Activated naive CD4-positive, alpha-beta T cell treated with Interleukin-2 at 50 U/mL for 16 hours (primary cell): ENCODE measurements at regions not wholly inside any gene's neighbourhood (a gene's known extent, or its start where the extent isn't known, plus 50 kb on each side); places are given as distances from the start of the nearest gene placed in this dataset.

Source experiments
- DNase-seq: peaks from one replicate; pipeline ENCODE4 v3.0.0-alpha.2; 2020

DNA sequence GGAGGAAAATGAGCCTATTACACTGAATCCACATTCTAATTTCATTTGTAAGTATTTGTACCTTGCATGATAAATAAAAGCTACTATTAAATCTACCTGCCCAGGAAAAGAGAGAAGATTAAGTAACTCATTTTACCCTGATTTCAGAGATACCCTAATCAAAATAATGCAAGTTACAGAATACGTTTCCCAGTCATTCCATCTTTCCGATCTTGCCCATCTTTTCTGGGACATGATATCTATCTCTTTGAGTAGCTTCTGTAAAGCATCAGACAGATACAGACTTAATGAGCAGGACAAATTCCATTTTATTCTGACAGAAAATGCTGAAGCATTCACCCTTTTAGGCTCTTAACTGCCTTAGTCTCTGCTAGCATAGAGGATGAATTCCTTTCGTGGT, 56.6 kb downstream of the SPRY2 start:
- DNase-seq, result no peak

DNA sequence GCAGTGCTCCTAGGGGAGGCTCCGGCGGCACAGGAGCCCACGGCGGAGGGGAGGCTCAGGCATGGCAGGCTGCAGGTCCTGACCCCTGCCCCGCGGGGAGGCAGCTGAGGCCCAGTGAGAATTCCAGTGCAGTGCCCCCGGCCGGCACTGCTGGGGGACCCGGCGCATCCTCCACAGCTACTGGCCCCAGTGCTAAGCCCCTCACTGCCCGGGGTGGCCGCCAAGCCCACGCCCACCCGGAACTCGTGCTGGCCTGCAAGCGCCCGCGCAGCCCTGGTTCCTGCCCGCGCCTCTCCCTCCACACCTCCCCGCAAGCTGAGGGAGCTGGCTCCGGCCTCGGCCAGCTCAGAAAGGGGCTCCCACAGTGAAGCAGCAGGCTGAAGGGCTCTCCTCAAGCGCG, 62.2 kb downstream of the SPRY2 start:
- no peak for DNase-seq

DNA sequence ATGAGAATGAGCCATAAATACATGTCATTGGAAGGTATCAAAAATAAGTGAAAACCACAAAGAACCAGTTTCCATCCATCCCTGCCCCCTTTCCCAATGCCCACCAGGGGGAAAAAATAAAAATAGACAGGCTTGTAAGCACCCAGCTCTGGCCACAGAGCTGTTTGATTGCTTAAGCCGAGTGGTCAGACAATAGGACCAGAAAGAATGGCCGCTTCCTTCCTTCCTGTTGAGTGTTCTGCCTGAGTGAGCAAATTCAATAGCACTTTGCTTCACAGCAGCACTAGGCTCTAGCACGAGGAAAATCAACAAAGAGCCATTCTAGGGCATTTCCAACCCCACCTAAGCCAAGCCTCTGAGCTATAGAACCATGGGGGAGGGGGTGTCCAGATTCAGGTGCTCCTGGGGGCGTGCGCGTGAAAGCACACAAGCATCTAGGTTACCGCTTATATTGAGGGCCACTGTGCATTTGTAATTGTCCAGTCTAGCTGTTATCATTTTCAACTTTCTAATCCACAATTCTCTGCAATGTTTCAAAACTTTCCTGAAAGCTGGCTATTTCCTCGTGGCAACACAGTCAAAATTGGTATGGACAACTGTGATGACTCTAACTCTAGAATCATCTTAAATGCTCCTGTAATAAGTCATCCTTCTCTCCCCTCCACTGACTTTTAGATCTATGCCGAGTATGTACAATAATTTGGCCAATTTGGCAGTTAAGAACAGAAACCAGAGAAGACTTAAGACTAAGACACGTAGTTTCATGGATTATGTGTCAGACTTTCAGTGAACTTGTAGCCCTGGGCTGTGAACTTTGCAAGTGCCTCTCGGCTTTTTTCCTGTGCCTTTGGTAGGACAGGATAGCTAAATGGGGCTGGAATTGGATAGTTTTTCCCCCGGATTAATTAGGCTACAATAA, 64.3 kb downstream of the SPRY2 start:
- DNase-seq, result no peak

DNA sequence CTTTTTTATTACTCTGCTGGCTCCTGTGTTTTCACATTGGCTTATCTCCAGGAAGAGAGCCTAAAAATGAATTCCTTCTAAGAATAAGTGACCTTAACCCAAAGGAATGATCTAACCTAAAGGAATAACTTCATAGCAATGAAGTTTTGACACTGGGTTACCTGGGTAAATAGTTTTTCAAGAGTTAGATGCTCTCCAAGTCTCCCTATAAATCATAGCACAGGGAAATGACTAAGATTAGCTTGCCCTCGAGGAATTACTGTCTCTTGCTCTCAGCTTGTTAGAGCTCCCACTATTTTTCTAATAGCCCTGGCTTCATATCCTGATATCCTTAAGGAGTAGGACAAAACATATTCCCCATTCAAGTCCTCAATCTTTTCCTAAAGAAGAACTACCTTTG, 66.3 kb downstream of the SPRY2 start:
- DNase-seq, result no peak

DNA sequence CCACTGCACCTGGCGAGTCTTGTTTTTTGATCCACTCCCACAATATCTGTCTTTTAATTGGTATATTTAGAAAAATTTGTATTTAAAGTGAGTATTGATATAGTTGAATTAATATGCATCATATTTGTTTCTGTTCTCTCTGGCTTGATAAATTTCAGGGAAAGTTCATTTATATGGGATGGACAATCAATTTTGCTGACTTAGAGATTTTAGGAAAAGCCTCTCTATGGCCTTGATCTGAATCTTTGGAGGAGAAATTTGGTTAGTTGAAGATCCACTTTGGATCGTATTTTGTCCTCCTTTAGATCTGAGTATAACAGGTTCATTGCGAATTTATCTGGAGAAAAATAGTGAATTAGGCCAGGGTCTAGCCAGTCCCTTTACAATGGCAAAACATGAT, 67.2 kb downstream of the SPRY2 start:
- DNase-seq, result no peak

DNA sequence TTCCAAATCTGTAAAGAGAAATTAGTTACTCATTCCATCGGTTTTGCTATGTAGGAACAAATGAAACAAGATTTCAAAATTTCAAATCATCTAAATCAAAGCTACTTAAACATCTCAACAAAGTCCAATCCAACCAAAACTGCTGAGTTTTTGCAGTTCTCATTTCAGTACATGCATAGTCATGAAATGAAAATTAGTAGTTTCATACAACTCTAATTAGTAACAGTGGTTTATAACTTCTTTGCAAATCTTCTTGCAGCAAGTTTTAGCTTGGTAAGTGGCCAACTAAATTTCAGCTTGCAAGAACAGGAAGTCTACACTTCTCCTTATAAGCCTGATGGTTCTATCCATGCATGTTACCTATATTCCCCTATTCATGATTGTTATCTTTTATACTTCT, 75.6 kb downstream of the SPRY2 start:
- no peak for DNase-seq

DNA sequence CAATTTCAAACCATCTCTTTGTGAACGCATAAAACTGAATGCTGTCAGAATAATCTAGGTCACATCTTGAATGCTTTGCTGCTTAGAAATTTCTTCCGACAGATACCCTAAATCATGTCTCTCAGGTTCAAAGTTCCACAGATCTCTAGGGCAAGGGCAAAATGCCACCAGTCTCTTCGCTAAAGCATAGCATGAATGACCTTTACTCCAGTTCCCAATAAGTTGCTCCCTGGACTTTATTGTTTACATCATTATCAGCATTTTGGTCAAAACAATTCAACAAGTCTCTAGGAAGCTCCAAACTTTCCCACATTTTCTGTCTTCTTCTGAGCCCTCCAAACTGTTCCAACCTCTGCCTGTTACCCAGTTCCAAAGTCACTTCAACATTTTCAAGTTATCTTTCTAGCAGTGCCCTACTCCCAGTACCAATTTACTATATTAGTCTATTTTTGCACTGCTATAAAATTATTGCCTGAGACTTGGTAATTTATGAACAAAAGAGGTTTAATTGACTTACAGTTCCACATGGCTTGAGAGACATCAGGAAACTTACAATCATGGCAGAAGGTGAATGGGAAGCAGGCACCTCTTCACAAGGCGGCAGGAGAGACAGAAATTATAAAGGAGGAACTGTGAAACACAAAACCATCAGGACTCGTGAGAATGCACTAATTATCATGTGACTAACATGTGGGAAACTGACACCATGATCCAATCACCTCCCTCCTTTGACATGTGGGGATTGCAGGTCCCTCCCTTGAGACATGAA, 77.0 kb downstream of the SPRY2 start:
- DNase-seq, result no peak

DNA sequence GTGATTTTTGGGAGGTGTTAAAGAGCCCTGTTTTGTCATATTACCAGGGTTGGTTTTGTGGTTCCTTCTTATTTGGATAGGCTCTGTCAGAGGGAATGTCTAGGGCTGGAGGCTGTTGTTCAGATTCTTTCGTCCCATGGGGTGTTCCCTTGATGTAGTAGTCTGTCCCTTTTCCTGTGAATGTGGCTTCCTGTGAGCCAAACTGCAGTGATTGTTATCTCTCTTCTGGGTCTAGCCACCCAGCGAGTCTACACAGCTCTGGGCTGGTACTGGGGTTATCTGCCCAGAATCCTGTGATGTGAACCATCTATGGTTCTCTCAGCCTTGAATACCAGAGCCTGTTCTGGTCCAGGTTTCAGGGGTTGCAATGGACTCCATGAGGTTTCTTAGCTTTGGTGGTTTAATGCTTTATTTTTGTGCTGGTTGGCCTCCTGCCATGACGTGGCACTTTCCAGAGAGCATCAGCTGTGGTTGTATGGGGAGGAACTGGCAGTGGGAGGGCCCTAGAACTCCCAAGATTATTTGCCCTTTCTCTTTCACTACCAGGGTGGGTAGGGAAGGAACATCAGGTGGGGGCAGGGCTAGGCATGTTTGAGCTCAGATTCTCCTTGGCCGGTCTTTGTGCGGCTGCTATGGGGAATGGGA, 78.8 kb downstream of the SPRY2 start:
- DNase-seq, result no peak

DNA sequence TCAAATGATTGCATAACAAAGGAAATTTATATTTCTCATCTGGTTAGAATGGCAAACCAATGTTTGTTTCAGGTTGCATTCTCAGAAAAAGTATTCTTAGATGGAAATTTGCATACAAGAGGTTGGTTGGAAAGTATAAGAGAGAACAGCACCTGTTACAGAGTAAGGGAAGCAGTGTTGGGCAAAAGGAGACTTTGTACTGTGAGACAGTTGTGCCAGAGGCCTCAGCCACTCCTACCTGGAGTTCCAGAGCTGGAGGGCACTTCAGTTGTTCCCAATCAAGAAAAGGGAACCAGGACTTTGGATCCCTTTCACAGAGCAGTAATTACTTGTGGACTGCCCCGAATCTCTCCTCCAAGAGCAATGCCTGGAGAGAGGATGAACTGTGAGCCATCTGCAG, 81.8 kb downstream of the SPRY2 start:
- DNase-seq, result no peak

DNA sequence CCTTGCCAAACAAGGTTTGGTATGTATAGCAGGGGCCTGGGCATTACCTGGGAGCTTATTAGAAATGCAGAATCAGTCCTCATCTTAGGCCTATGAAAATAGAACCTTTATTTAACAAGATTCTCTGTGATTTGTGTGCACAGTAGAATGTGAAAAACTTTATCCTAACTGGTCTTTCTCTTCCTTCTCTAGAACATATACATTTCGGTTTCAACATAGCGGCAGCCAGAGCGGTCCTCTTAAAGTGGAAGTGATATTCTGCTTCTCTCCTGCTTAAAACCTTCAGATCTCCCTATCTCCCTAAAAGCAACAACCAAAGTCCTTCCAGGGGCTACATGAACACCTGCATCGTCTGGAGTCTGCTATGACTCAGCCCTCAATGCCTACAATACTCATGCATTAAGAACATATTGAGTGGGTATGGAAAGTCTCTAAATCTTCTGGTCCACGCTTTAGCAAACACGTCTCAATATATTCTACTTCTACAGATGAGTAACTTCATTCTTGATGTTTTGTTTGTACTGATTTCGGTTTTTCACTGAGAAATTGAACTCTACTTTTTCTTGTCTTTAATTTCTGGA, 84.5 kb downstream of the SPRY2 start:
- no peak for DNase-seq

DNA sequence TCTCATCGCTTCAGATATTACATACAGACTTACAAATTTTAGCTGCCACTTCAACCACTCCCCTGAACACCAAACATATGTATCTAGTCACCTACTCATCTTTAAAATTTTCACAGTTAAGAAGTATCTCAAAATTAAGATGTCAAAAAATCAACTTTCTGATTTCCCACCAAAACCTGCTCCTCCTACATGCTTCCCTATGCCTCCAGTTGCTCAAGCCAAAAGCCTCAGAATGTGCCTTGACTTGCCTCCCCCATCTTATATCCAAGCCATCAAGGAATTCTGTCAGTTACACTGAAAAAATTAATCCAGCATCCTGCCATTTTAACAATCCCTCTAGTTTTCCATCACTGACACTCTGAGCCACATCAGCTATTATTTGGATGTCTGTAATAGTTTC, 85.0 kb downstream of the SPRY2 start:
- no peak for DNase-seq

DNA sequence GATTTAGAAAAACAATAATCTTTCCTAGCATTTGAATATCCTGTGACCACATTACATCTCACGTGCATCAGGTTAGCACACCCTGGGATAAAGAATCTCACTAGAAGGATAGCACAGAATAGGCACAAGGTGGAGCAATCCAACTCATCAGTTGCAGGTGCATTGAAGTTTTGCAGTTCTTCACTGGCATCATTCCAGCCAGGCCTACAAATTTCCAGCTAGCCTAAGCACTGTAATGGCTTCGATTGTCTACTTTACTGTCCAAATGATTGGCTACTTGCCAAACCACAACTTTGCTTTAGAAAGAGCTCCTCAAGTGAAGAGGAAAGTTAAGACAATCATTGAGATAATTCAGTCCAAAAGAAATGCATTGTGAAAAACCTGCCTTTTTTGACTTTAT, 89.5 kb downstream of the SPRY2 start:
- DNase-seq, result no peak

DNA sequence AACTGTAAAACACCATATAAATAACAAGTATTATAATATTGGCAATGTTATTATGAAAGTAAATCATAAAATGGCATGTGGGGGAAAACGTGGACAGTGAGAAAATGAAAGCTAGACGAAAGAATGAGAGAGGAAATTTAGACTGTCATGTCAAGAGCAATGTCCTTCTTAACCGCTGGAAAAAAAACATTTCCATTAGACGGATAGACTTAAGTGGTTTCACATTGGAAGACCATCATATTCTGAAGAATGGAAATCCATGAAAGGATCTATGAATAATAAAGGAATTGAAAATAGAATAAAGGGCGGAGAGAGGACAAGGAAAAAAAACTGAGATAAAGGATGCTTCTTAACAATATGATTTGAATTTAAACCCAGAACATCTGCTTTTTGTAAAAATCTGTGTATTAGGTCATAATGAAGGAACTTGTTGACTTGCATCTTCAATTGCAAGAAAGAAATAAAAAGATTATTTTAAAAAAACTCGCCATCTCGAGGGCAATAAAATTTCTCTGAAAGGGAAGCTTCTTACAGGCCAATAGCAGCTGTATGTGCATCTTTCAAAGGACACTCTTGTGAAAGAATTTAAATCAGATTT, 90.6 kb downstream of the SPRY2 start:
- DNase-seq, result no peak

DNA sequence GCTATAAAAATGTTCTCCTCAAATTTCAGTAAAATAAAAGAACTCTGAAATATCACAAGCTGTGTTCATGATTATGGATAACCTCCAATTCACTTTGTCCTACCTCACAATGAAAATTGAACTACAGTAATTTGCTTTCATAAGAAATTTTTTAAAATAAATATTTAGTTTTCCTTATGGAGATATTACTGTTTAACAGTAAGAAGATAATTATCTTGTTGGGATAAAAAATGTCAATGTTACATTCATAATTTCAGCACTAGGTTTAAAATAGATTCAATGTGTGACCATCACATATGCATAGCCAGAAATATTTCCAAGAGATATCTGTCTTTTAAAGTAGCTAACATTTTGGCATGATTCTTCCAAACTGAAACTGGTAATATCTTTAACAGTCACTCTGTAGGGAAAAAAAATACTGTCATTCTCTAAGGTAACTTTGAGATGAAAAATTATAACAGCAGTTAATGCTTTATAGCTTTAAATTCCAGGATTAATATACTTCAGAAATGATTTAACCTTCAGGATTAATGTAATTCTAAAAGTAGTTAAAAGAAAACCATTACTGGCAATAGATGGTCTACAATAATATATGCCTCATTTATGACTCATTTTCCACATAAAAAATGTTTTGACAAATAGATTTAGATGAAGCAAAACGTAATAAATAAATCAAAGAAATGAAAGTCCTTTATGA, 91.3 kb downstream of the SPRY2 start:
- no peak for DNase-seq

DNA sequence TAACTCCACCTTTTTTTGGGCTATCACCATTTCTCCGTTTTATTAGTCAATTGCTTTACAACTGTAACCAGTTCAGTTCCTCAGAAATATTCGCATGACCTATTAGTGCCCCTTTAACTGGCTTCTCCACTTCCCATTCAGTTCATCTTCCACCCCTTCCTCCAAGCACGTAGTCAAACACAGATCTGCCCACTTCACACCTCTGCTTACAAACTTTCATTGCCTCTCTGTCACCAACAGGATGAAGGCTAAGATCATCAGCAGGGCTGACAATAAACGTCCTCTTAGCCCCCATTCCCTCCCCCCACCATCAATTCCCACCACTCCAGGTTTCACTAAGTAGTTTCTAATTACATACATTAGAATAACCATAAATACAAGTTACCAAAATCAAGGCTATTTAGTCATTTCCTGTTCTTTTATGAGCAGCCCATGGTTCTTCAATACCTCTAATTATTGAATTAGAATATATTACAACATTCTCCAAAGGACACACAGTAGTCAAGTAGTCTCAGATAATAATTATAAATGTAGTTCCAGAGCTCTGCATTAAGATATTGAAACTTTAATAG, 95.7 kb downstream of the SPRY2 start:
- DNase-seq, result no peak

DNA sequence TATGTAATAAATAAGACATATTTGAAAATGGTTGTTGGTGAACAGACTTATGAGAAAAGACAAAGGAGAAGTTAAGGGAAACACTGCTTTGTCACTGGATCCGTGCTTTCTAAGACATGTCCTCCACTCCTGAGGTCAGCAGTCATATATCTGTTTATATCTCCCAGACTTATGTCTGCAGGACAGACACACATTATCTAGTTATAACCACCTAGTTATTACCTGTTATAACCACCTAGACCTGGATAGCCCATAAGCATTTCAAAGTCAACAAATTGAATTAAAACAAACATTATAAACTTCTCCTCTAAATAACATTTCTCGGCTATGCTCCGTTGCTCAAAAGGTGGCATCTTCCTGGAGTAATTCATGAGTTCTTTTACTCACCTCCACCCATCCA, 96.4 kb downstream of the SPRY2 start:
- no peak for DNase-seq

DNA sequence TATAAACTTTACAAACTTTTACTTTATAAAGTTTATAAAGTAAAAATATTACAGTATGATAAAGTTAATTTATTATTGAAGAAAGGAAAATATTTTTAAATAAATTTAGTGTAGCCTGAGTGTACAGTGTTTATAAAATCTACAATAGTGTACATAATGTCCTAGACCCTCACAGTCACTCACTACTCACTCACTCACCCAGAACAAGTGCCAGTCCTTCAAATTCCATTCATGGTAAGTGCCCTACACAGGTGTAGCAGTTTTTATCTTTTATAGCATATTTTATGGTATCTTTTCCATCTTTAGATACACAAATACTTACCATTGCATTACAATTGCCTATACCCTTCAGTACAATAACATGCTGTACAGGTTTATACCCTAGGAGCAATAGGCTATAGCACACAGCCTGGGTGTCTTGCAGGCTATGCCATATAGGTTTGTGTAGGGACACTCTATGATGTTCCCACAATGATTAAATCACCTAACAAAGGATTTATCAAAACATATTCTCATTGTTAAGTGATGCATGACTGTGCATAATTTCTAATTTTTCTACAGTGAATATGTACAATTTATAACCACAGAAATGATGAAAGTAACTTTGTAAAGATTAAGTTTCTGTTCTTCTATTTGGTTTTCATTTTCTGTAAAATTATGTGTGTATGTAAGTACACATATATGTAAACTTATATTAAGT, 98.0 kb downstream of the SPRY2 start:
- no peak for DNase-seq

DNA sequence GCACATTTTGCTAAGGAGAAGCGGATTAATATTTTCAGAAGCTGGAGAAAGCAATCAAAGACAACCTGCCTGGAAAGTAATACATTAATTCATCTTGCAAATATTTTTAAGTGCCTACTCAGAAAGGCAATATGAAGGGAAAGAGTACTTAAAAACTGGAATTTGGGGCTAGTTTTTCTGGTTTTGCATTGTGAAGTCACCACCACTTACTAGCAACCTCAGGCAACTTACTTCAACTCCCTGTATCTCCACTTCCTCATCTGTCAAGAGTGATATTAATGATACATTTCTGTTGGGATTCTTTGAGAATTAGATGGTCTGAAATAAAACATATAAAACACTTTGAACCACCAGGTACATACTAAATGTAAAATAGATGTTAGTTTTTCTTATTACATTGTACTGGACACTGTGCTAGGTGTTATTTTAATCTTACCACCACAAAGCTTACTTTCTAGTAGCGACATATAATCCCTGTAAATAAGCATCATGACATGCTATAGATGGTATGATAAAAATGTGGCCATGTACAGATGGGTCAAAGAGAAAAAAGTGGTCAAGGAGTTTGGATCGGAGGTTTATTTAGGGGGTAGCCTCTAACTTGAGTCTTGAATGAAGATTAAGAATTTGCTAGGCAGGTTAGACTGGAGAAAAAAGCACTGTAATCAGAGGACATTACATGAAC, 101.2 kb downstream of the SPRY2 start:
- DNase-seq, result no peak

DNA sequence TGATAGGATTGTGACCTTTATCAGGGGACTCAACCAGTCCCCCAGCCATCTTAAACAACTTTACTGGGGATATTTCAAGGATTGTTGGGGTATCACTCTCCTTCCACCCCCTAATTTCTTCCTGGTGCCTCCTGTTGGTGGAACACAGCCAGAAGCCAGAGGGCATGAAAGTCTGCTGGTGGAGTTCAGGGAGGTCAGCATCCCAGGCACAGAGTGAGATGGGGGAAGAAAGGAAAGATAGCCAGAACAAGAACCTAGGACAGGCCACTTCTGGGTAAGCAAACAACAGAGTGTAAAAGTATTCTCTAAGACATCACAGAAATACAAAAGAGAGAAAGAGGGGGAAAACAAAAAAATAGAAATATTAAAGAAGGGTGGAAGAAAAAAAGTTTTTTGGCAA, 101.8 kb downstream of the SPRY2 start:
- no peak for DNase-seq

DNA sequence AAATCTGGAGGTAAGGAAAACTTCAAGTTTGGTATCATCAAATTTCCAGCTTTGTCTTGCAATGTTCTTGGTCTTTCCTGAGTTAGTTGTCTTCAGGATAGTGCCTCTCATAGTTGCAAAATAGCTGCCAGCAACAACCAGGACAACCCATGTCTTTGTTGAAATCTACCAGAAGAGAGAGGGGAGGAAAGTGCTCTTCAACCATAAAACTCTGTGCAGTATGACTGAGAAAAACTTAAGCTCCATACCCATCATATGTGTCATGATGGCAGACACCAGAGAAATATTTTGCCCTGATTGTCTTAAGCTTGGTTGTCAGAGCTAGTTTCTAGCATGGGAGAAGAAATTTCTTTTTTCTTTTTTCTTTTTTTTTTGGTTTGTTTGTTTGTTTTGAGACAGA, 103.3 kb downstream of the SPRY2 start:
- no peak for DNase-seq

DNA sequence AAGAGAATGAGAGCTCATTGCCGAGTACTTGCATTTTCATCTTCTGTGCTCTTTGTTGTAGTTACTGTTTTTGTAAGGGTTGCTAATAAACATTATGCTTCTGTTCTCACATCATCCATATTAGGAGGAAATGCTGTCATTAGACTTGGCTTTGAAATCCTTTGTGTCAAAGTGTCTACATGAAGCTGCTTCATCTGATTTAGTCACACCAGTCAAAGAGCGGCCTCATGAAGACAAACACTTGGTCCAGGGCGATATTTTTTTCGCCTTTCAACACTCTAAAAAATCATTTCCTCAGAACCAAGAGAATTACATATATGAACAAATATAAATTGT, 105.0 kb downstream of the SPRY2 start:
- DNase-seq, result no peak
